ENCODE measurements at regions not wholly inside any gene's neighbourhood (a gene's known extent, or its start where the extent isn't known, plus 50 kb on each side); places are given as distances from the start of the nearest gene placed in this dataset.

DNA sequence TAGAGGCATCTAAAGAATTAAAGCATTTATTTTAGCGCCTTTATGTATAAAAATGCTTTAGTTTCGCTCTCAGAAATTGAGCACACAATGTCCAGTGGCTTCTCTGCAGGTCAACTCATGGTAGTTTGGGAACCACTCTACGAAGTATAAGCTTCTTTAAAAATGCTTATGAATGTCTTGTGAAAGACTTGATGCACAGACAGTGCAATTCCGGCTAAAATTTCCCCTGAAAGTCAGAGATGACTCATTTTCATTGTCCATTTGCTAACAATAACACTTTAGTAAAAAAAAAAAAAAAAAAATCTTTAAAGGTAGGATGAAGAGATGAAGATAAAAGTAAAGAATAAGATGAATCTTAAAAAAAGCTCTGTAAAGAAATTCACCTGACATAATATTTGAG, 117.2 kb downstream of the PDHA2 start:
- TF ChIP-seq, protein P1, sequence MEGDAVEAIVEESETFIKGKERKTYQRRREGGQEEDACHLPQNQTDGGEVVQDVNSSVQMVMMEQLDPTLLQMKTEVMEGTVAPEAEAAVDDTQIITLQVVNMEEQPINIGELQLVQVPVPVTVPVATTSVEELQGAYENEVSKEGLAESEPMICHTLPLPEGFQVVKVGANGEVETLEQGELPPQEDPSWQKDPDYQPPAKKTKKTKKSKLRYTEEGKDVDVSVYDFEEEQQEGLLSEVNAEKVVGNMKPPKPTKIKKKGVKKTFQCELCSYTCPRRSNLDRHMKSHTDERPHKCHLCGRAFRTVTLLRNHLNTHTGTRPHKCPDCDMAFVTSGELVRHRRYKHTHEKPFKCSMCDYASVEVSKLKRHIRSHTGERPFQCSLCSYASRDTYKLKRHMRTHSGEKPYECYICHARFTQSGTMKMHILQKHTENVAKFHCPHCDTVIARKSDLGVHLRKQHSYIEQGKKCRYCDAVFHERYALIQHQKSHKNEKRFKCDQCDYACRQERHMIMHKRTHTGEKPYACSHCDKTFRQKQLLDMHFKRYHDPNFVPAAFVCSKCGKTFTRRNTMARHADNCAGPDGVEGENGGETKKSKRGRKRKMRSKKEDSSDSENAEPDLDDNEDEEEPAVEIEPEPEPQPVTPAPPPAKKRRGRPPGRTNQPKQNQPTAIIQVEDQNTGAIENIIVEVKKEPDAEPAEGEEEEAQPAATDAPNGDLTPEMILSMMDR (IDR thresholded peaks at IDR 0.05) = no peak
- TF ChIP-seq POLR2AphosphoS5 (IDR thresholded peaks at IDR 0.05) = no peak
- TF ChIP-seq POLR2A (IDR thresholded peaks at IDR 0.05) = no peak
- TF ChIP-seq EP300 (IDR thresholded peaks at IDR 0.05) = no peak

Measured in suprapubic skin (tissue), 4 donors.